LNCaP clone FGC (cell line): ENCODE measurements at regions not wholly inside any gene's neighbourhood (a gene's known extent, or its start where the extent isn't known, plus 50 kb on each side); places are given as distances from the start of the nearest gene placed in this dataset.
A peak's percentile ranks its signal among the peaks of the same experiment; 100 is the strongest.
"Not testable (repeated sequence)": the region's sequence is repeated elsewhere in the genome, so short reads cannot be mapped to it uniquely, and the experiment has no call there.

Source experiments
- DNase-seq: peaks from one replicate; pipeline ENCODE4 v3.0.0-alpha.2; 2011; ENCODE audit warnings: low read depth
- H3K4me3 ChIP-seq: 2 replicates; pipeline ENCODE4 v1.5.1; 2011; ENCODE audit warnings: mild to moderate bottlenecking, low read depth, low read length, control low read depth
- CTCF ChIP-seq: IDR thresholded peaks from 2 replicates; pipeline ENCODE4 v1.5.1; 2012; ENCODE audit warnings: mild to moderate bottlenecking; ENCODE audit not compliant: control insufficient read depth, insufficient read depth; ENCODE audit errors: extremely low read depth

DNA sequence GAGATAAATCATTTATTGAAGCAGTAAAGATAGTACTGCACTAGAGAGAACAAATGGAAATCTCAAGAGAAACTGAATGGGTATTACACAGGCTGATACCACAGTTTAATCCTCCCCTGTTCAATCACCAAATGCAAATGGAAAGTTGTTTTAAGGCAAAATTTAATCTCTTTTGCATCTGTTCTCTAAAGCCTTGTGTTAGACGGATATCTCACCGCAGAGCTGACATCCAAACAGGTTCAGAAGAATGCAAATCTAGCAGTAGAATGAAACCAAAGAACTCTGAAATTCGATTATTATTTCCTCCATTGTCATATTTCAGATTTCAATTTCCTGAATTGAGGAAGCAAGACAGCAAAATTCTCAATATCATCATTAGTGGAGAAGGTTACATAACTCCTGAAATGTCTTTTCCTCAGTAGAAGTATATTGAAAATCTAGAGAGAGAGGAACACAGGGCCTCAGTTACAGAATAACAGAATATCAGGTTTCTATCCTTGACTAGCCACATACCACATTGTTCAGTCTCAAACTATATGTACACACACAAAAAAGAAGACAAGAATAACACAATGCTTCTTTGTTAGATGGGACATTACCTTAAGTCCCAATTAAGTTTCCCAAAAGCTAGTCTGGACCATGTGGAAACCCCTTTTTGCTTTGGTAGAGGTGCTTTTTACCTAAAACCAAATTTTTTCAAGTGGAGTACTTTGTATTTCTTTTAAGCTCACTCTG lies 94.1 kb upstream of the BANK1 start:
- H3K4me3 ChIP-seq = no peak overlapping the region

DNA sequence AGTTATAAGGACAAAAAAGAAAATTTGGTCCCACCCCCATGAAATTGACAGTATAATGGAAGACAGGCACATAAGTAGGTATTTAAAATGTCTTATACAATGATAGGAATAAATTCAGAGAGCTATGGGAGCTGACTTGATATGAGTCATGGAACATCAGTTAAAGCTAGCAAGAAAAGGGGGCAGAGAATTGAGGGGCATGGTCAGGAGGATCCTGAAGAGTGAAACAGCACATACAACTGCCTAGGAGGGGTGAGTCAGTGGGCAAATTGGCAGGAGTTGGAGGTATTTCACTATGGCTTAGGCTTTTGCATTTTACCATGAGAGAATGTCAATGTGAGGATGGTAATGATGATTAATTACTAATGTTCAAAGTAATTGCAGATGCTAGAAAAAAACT lies 95.4 kb upstream of the BANK1 start:
- TF ChIP-seq CTCF = no peak
- no peak for DNase-seq
- H3K4me3 ChIP-seq = no peak overlapping the region

More for the DNA sequence above, 94.1 kb upstream of the BANK1 start:
- DNase-seq = no peak
- TF ChIP-seq CTCF = no peak

DNA sequence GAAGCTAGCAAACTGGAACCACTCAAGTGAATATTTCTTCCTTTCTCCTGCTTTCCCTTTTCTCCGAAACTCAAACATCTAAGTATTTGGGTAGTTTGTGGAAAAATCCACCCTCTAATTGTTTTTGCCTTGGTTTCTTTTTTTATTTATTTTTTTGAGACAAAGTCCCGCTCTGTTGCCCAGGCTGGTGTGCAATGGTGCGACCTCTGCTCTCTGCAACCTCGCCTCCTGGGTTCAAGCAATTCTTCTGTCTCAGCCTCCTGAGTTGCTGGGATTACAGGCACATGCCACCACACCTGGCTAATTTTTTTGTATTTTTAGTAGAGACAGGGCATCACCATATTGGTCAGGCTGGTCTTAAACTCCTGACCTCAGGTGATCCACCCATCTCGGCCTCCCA lies 96.1 kb upstream of the BANK1 start:
- not testable (repeated sequence) for DNase-seq, H3K4me3 ChIP-seq

DNA sequence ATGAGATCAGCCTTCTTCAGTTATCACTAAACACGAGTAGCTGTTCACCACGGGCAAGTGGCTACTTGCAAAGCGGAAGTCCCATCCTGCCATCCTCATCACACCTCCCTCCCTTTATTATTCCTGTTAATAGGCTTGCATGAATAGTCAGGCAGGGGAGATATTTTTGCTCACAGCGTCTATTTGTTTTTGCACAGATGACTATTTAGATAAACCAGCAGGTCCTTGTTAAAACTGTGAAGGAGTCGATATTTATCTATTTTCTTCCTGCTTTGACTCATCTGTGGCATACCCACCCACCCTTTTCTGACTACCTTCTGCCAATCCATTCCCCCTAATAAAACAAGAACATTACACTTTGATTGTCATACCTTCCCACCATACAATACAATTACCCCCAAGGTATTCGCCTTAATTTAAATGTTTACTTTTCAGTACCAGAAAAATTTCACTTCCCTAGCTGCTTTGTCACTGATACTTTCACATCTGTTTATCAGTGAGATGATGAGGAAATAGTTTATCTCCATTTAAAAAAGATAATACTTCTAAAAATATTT lies 96.6 kb upstream of the BANK1 start:
- DNase-seq = peak; percentile 78
- TF ChIP-seq CTCF = no peak
- peak overlapping the region; percentile 21; the same call in 1 of the 2 replicates for H3K4me3 ChIP-seq

- no peak for DNase-seq
- H3K4me3 ChIP-seq = no peak overlapping the region
- TF ChIP-seq CTCF = no peak
Observed at GRCh38 chr4:101689220-101689619, 101.3 kb upstream of the BANK1 start.

DNA sequence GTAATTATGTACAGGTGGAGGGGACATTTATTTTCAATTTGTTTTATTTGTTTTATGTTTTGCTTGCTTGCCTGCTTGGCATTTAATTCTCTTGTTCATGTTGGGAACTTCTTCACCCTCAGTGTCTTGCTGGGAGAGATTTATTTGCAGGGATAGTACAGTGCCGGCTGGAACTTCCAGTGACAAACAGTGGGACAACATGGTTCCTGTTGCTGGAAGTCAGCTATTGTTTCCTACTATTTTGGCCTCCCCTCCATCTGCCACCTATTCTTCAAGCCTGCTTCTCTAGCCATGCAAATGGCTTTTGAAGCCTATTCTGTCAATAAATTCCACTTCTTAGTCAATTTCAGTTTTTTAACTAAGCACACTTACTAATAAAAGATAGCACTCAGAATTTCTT lies 105.4 kb upstream of the BANK1 start:
- DNase-seq = no peak
- H3K4me3 ChIP-seq = no peak overlapping the region
- no peak for TF ChIP-seq CTCF

- no peak overlapping the region for H3K4me3 ChIP-seq
- no peak for DNase-seq
- TF ChIP-seq CTCF = no peak
Observed at GRCh38 chr4:101682946-101683345, 107.6 kb upstream of the BANK1 start.
